HepG2 (cell line): ENCODE measurements at regions not wholly inside any gene's neighbourhood (a gene's known extent, or its start where the extent isn't known, plus 50 kb on each side); places are given as distances from the start of the nearest gene placed in this dataset.
A peak's percentile ranks its signal among the peaks of the same experiment; 100 is the strongest.

Source experiments
- ATF1 ChIP-seq: IDR thresholded peaks from 2 replicates; pipeline ENCODE4 v1.6.1; 2016; ENCODE audit warnings: mild to moderate bottlenecking, control low read depth
- BCL6 ChIP-seq: IDR thresholded peaks from 2 replicates; pipeline ENCODE4 v1.6.1; 2016; ENCODE audit warnings: missing genetic modification reagents, missing compliant biosample characterization
- CREB1 ChIP-seq, 2 experiments: fragments of 450-650 bp in 1 of 2; IDR thresholded peaks; 2 replicates each; pipeline ENCODE4 v1.6.1; 2016 to 2017; ENCODE audit warnings: control low read depth in 1 of 2, mild to moderate bottlenecking in 1 of 2, missing compliant biosample characterization in 1 of 2, missing genetic modification characterization in 1 of 2
- FLYWCH1 ChIP-seq: sonication (generic); formaldehyde crosslinking; IDR thresholded peaks from 2 replicates; pipeline ENCODE4 v1.8.1; 2023; ENCODE audit warnings: mild to moderate bottlenecking, missing genetic modification reagents
- FOXA1 ChIP-seq, 2 experiments: fragments of 450-650 bp in 1 of 2; sonication (generic) in 1 of 2; formaldehyde crosslinking in 1 of 2; IDR thresholded peaks; 2 replicates each; pipeline versions ENCODE4 v1.4.0 to v1.6.1; 2016 to 2020; ENCODE audit warnings: missing genetic modification reagents in 1 of 2
- HES4 ChIP-seq: sonication (generic); formaldehyde crosslinking; IDR thresholded peaks from 2 replicates; pipeline ENCODE4 v1.9.0; 2021; ENCODE audit warnings: mild to moderate bottlenecking, missing genetic modification reagents, borderline replicate concordance
- MAFK ChIP-seq, 2 experiments: IDR thresholded peaks in 1 of 2; conservative IDR thresholded peaks in 1 of 2; 2 replicates each; pipeline ENCODE4 v1.6.1; 2011; ENCODE audit warnings: improper control_type of control experiment in 2 of 2, low read length in 2 of 2
- MED13 ChIP-seq: sonication (generic); formaldehyde crosslinking; IDR thresholded peaks from 2 replicates; pipeline ENCODE4 v1.5.0; 2020; ENCODE audit warnings: missing genetic modification reagents
- MTF2 ChIP-seq: sonication (generic); formaldehyde crosslinking; IDR thresholded peaks from 2 replicates; pipeline ENCODE4 v1.5.0; 2020; ENCODE audit warnings: missing genetic modification reagents, borderline replicate concordance
- NCOR1 ChIP-seq: fragments of 200-600 bp; sonication (generic); IDR thresholded peaks from 2 replicates; pipeline ENCODE4 v1.7.0; 2017; ENCODE audit warnings: antibody characterized with exemption, low read length, borderline replicate concordance
- SMAD1 ChIP-seq: sonication (generic); formaldehyde crosslinking; IDR thresholded peaks from 2 replicates; pipeline ENCODE4 v1.4.0; 2020; ENCODE audit warnings: missing genetic modification reagents, low read depth, mild to moderate bottlenecking, borderline replicate concordance
- SMARCE1 ChIP-seq: fragments of 450-650 bp; IDR thresholded peaks from 2 replicates; pipeline ENCODE4 v1.6.1; 2017; ENCODE audit warnings: borderline replicate concordance
- SMC3 ChIP-seq: IDR thresholded peaks from 2 replicates; pipeline ENCODE4 v1.6.1; 2011; ENCODE audit warnings: low read length, improper control_type of control experiment
- SOX13 ChIP-seq, 3 experiments: fragments of 450-650 bp in 1 of 3; sonication (generic) in 1 of 3; formaldehyde crosslinking in 1 of 3; IDR thresholded peaks in 2 of 3; conservative IDR thresholded peaks in 1 of 3; 2 replicates each; pipeline versions ENCODE4 v1.5.0 to v1.6.1; 2016 to 2020; ENCODE audit warnings: antibody characterized with exemption in 1 of 3, mild to moderate bottlenecking in 1 of 3, missing compliant biosample characterization in 1 of 3, missing genetic modification reagents in 1 of 3, moderate library complexity in 1 of 3
- TGIF2 ChIP-seq: IDR thresholded peaks from 2 replicates; pipeline ENCODE4 v1.6.1; 2016; ENCODE audit warnings: control low read depth, missing compliant biosample characterization
- ZBTB7B ChIP-seq: sonication (generic); formaldehyde crosslinking; IDR thresholded peaks from 2 replicates; pipeline ENCODE4 v1.4.0; 2020; ENCODE audit warnings: missing genetic modification reagents
- ZNF280B ChIP-seq: sonication (generic); formaldehyde crosslinking; IDR thresholded peaks from 2 replicates; pipeline ENCODE4 v1.5.0; 2020; ENCODE audit warnings: missing genetic modification reagents, mild to moderate bottlenecking, borderline replicate concordance
- ZNF292 ChIP-seq: sonication (generic); formaldehyde crosslinking; IDR thresholded peaks from 2 replicates; pipeline ENCODE4 v1.8.1; 2022; ENCODE audit warnings: mild to moderate bottlenecking, low read depth, missing genetic modification reagents, borderline replicate concordance
- ZNF510 ChIP-seq: sonication (generic); formaldehyde crosslinking; IDR thresholded peaks from 2 replicates; pipeline ENCODE4 v1.4.0; 2020; ENCODE audit warnings: low read depth, mild to moderate bottlenecking, missing genetic modification reagents
- ZNF512B ChIP-seq: sonication (generic); formaldehyde crosslinking; IDR thresholded peaks from 2 replicates; pipeline ENCODE4 v1.5.1; 2020; ENCODE audit warnings: missing genetic modification reagents, mild to moderate bottlenecking, borderline replicate concordance
- ZNF558 ChIP-seq: sonication (generic); formaldehyde crosslinking; IDR thresholded peaks from 2 replicates; pipeline ENCODE4 v1.9.0; 2022; ENCODE audit warnings: mild to moderate bottlenecking, missing genetic modification reagents, borderline replicate concordance
- ZNF614 ChIP-seq: IDR thresholded peaks from 2 replicates; pipeline ENCODE4 v1.6.1; 2018; ENCODE audit warnings: missing biosample characterization, missing genetic modification reagents, inconsistent platforms, borderline replicate concordance
- ZNF616 ChIP-seq: sonication (generic); formaldehyde crosslinking; IDR thresholded peaks from 2 replicates; pipeline ENCODE4 v1.5.0; 2020; ENCODE audit warnings: low read depth, mild to moderate bottlenecking, missing genetic modification reagents
- TF ChIP-seq, protein P1 (sequence below): sonication (generic); formaldehyde crosslinking; IDR thresholded peaks from 2 replicates; pipeline ENCODE4 v1.4.0; 2020; ENCODE audit warnings: missing genetic modification reagents

GRCh38 chr2:224272237-224272910 is 129.5 kb downstream of the FAM124B start (continued):
- TF ChIP-seq TGIF2 (CRISPR knock-in tag), result no peak
- TF ChIP-seq HES4 (CRISPR knock-in tag), result no peak
- peak; percentile 81; the same call in 1 of the 2 replicates for TF ChIP-seq ZBTB7B
- TF ChIP-seq FOXA1 (IDR thresholded peaks at IDR 0.05), result no peak
- TF ChIP-seq FOXA1 (CRISPR knock-in tag; IDR thresholded peaks at IDR 0.05), result peak; percentile 82
- no peak for TF ChIP-seq ZNF616
- TF ChIP-seq SMAD1 (CRISPR knock-in tag), result no peak
- no peak for TF ChIP-seq SMC3
- TF ChIP-seq ZNF512B, result no peak
- peak; percentile 73; the same call in 1 of the 2 replicates for TF ChIP-seq NCOR1
- TF ChIP-seq ATF1 (CRISPR knock-in tag), result no peak
- peak; percentile 94 for TF ChIP-seq BCL6 (CRISPR knock-in tag)
- no peak for TF ChIP-seq ZNF558
- no peak for TF ChIP-seq ZNF510 (CRISPR knock-in tag)
- peak; percentile 34; the same call in 1 of the 2 replicates for TF ChIP-seq ZNF614 (CRISPR knock-in tag)
- TF ChIP-seq MED13, result 0 out of 2 replicates have a peak, but pooled peaks have one; percentile 43
- TF ChIP-seq MTF2 (CRISPR knock-in tag), result no peak
- no peak for TF ChIP-seq MAFK (conservative IDR thresholded peaks at IDR 0.05 in 1 of 2, IDR thresholded peaks at IDR 0.05 in 1 of 2; ENCODE audit: low read length in 2 of 2)
- TF ChIP-seq CREB1 (IDR thresholded peaks at IDR 0.05), result no peak
- peak; percentile 49 for TF ChIP-seq CREB1 (CRISPR knock-in tag; IDR thresholded peaks at IDR 0.05)
- TF ChIP-seq SMARCE1, result no peak
- TF ChIP-seq SOX13 (IDR thresholded peaks at IDR 0.05), result peak; percentile 40; the same call in 1 of the 2 replicates
- TF ChIP-seq SOX13 (CRISPR knock-in tag; conservative IDR thresholded peaks at IDR 0.05 in 1 of 2, IDR thresholded peaks at IDR 0.05 in 1 of 2), result peak in 1 of 2 experiments; percentile 83; a peak in 2 of 4 replicates
- TF ChIP-seq ZNF280B (CRISPR knock-in tag), result no peak
- peak; percentile 41; the same call in 1 of the 2 replicates for TF ChIP-seq ZNF292 (CRISPR knock-in tag)
- TF ChIP-seq FLYWCH1 (CRISPR knock-in tag), result 0 out of 2 replicates have a peak, but pooled peaks have one; percentile 5
- TF ChIP-seq, protein P1, sequence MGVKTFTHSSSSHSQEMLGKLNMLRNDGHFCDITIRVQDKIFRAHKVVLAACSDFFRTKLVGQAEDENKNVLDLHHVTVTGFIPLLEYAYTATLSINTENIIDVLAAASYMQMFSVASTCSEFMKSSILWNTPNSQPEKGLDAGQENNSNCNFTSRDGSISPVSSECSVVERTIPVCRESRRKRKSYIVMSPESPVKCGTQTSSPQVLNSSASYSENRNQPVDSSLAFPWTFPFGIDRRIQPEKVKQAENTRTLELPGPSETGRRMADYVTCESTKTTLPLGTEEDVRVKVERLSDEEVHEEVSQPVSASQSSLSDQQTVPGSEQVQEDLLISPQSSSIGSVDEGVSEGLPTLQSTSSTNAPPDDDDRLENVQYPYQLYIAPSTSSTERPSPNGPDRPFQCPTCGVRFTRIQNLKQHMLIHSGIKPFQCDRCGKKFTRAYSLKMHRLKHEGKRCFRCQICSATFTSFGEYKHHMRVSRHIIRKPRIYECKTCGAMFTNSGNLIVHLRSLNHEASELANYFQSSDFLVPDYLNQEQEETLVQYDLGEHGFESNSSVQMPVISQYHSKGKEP (CRISPR knock-in tag), result no peak
